ENCODE measurements at regions not wholly inside any gene's neighbourhood (a gene's known extent, or its start where the extent isn't known, plus 50 kb on each side); places are given as distances from the start of the nearest gene placed in this dataset.

GRCh38 chr9:104980039-104980654 is 52.2 kb upstream of the ABCA1 start:
- Histone ChIP-seq H3K4ac (ENCODE audit: low read depth, low read length) (no peak overlapping the region), H3K18ac (ENCODE audit: low read length) (no peak overlapping the region)
- WGBS (ENCODE audit: extremely low coverage, insufficient coverage, insufficient read length), result no CpG with 5 or more reads among the region's 5 CpGs

GRCh38 chr9:104981543-104982129 is 53.7 kb upstream of the ABCA1 start:
- Histone ChIP-seq H2BK120ac (ENCODE audit: insufficient read depth, low read length, poor library complexity) (no peak overlapping the region), H3K4ac (ENCODE audit: low read depth, low read length) (no peak overlapping the region), H4K12ac (ENCODE audit: low read depth, low read length) (no peak overlapping the region), H3K79me1 (ENCODE audit: low read length) (no peaks in the 10 kb centered on the region), H2AK5ac (ENCODE audit: low read length) (no peak overlapping the region), H2BK5ac (ENCODE audit: low read depth, low read length, poor library complexity) (no peak overlapping the region), H3K27me3 (ENCODE audit: insufficient read depth, low read length) (no peaks in the 10 kb centered on the region), H3K4me1 (ENCODE audit: control insufficient read depth in 1 of 2, insufficient read depth in 2 of 2, low read length in 2 of 2) (no peaks in the 10 kb centered on the region), H2BK12ac (ENCODE audit: low read length) (no peak overlapping the region), H3K4me3 (ENCODE audit: low read depth, low read length) (no peak overlapping the region), H3K18ac (ENCODE audit: low read length) (no peak overlapping the region), H3K9me3 (ENCODE audit: insufficient read depth, low read depth, low read length) (no peaks in the 10 kb centered on the region), H4K91ac (ENCODE audit: low read depth, low read length) (no peak overlapping the region), H3K27ac (ENCODE audit: low read depth, low read length) (no peak overlapping the region), H3K36me3 (ENCODE audit: control insufficient read depth in 1 of 2, insufficient read depth in 2 of 2, low read length in 2 of 2) (no peaks in the 10 kb centered on the region), H3K9ac (ENCODE audit: low read length) (no peak overlapping the region), H3K79me2 (ENCODE audit: control insufficient read depth, insufficient read depth, low read length, poor library complexity) (no peaks in the 10 kb centered on the region), H2AFZ (ENCODE audit: insufficient read depth, low read length, poor library complexity) (no peak overlapping the region), H4K8ac (ENCODE audit: low read depth, low read length) (no peak overlapping the region), H3K14ac (ENCODE audit: low read length) (no peak overlapping the region), H3K4me2 (ENCODE audit: low read length) (no peak overlapping the region), H3K23ac (ENCODE audit: low read length) (no peak overlapping the region)
- DNase-seq, result no peak
- WGBS (ENCODE audit: extremely low coverage, insufficient coverage, insufficient read length), result no CpG with 5 or more reads among the region's 8 CpGs

More at GRCh38 chr9:104980039-104980654, 52.2 kb upstream of the ABCA1 start:
- no peaks in the 10 kb centered on the region for H3K4me1 ChIP-seq (ENCODE audit: control insufficient read depth in 1 of 2, insufficient read depth in 2 of 2, low read length in 2 of 2)
- no peaks in the 10 kb centered on the region for H3K27me3 ChIP-seq (ENCODE audit: insufficient read depth, low read length)
- no peak for DNase-seq
- H3K4me2 ChIP-seq (ENCODE audit: low read length), result no peak overlapping the region
- H2AK5ac ChIP-seq (ENCODE audit: low read length), result no peak overlapping the region
- H3K9ac ChIP-seq (ENCODE audit: low read length), result no peak overlapping the region
- H2BK120ac ChIP-seq (ENCODE audit: insufficient read depth, low read length, poor library complexity), result no peak overlapping the region
- H3K36me3 ChIP-seq (ENCODE audit: control insufficient read depth in 1 of 2, insufficient read depth in 2 of 2, low read length in 2 of 2), result no peaks in the 10 kb centered on the region
- no peak overlapping the region for H4K8ac ChIP-seq (ENCODE audit: low read depth, low read length)
- no peak overlapping the region for H2AFZ ChIP-seq (ENCODE audit: insufficient read depth, low read length, poor library complexity)
- no peaks in the 10 kb centered on the region for H3K79me1 ChIP-seq (ENCODE audit: low read length)
- H3K23ac ChIP-seq (ENCODE audit: low read length), result no peak overlapping the region
- H2BK5ac ChIP-seq (ENCODE audit: low read depth, low read length, poor library complexity), result no peak overlapping the region
- no peak overlapping the region for H3K27ac ChIP-seq (ENCODE audit: low read depth, low read length)
- H3K14ac ChIP-seq (ENCODE audit: low read length), result no peak overlapping the region
- no peak overlapping the region for H3K4me3 ChIP-seq (ENCODE audit: low read depth, low read length)
- no peak overlapping the region for H2BK12ac ChIP-seq (ENCODE audit: low read length)
- no peaks in the 10 kb centered on the region for H3K9me3 ChIP-seq (ENCODE audit: insufficient read depth, low read depth, low read length)
- H4K12ac ChIP-seq (ENCODE audit: low read depth, low read length), result no peak overlapping the region
- H4K91ac ChIP-seq (ENCODE audit: low read depth, low read length), result no peak overlapping the region
- H3K79me2 ChIP-seq (ENCODE audit: control insufficient read depth, insufficient read depth, low read length, poor library complexity), result no peaks in the 10 kb centered on the region

- no peaks in the 10 kb centered on the region for H3K4me1 ChIP-seq (ENCODE audit: control insufficient read depth in 1 of 2, insufficient read depth in 2 of 2, low read length in 2 of 2)
- no peak overlapping the region for H3K18ac ChIP-seq (ENCODE audit: low read length)
- H3K9me3 ChIP-seq (ENCODE audit: insufficient read depth, low read depth, low read length), result no peaks in the 10 kb centered on the region
- no peak overlapping the region for H4K12ac ChIP-seq (ENCODE audit: low read depth, low read length)
- no peak overlapping the region for H3K27ac ChIP-seq (ENCODE audit: low read depth, low read length)
- H3K9ac ChIP-seq (ENCODE audit: low read length), result no peak overlapping the region
- no peak overlapping the region for H2AK5ac ChIP-seq (ENCODE audit: low read length)
- H3K4me2 ChIP-seq (ENCODE audit: low read length), result no peak overlapping the region
- no peak overlapping the region for H3K14ac ChIP-seq (ENCODE audit: low read length)
- H3K23ac ChIP-seq (ENCODE audit: low read length), result no peak overlapping the region
- no peak for DNase-seq
- H3K79me1 ChIP-seq (ENCODE audit: low read length), result no peaks in the 10 kb centered on the region
- H2BK12ac ChIP-seq (ENCODE audit: low read length), result no peak overlapping the region
- no peak overlapping the region for H3K4ac ChIP-seq (ENCODE audit: low read depth, low read length)
- no peak overlapping the region for H4K91ac ChIP-seq (ENCODE audit: low read depth, low read length)
- H2AFZ ChIP-seq (ENCODE audit: insufficient read depth, low read length, poor library complexity), result no peak overlapping the region
- H2BK5ac ChIP-seq (ENCODE audit: low read depth, low read length, poor library complexity), result no peak overlapping the region
- H2BK120ac ChIP-seq (ENCODE audit: insufficient read depth, low read length, poor library complexity), result no peak overlapping the region
- no peaks in the 10 kb centered on the region for H3K36me3 ChIP-seq (ENCODE audit: control insufficient read depth in 1 of 2, insufficient read depth in 2 of 2, low read length in 2 of 2)
- no CpG with 5 or more reads among the region's 3 CpGs for WGBS (ENCODE audit: extremely low coverage, insufficient coverage, insufficient read length)
- no peaks in the 10 kb centered on the region for H3K27me3 ChIP-seq (ENCODE audit: insufficient read depth, low read length)
- H4K8ac ChIP-seq (ENCODE audit: low read depth, low read length), result no peak overlapping the region
- H3K4me3 ChIP-seq (ENCODE audit: low read depth, low read length), result no peak overlapping the region
- H3K79me2 ChIP-seq (ENCODE audit: control insufficient read depth, insufficient read depth, low read length, poor library complexity), result no peaks in the 10 kb centered on the region
Observed at GRCh38 chr9:104982543-104982942, 54.6 kb upstream of the ABCA1 start.

DNA sequence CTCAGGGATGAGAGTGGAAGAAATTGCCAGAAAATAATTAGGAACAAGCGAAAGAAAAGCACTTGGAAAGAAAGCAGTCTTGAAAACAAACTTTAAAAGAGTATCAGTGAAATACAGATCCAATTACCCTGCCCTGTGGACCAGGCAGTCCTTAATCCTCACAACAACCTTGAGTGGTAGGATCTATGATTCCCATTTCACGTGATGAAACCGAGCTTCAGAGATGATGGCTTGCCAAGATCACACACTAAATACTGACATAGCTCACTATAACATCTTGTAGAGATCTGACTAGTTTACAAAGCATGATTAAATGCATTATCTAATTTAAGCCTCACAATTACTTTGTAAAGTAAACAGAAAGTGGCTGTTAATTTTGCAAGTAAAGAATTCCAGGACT is 55.5 kb upstream of the ABCA1 start:
- no peak overlapping the region for H3K4ac ChIP-seq (ENCODE audit: low read depth, low read length)
- no peak overlapping the region for H2AFZ ChIP-seq (ENCODE audit: insufficient read depth, low read length, poor library complexity)
- H3K23ac ChIP-seq (ENCODE audit: low read length), result no peak overlapping the region
- H2BK12ac ChIP-seq (ENCODE audit: low read length), result no peak overlapping the region
- no peak overlapping the region for H3K14ac ChIP-seq (ENCODE audit: low read length)
- H3K18ac ChIP-seq (ENCODE audit: low read length), result no peak overlapping the region
- H3K4me2 ChIP-seq (ENCODE audit: low read length), result no peak overlapping the region
- H3K9me3 ChIP-seq (ENCODE audit: insufficient read depth, low read depth, low read length), result no peaks in the 10 kb centered on the region
- no peak overlapping the region for H2BK120ac ChIP-seq (ENCODE audit: insufficient read depth, low read length, poor library complexity)
- H3K79me1 ChIP-seq (ENCODE audit: low read length), result no peaks in the 10 kb centered on the region
- H2BK5ac ChIP-seq (ENCODE audit: low read depth, low read length, poor library complexity), result no peak overlapping the region
- no peaks in the 10 kb centered on the region for H3K36me3 ChIP-seq (ENCODE audit: control insufficient read depth in 1 of 2, insufficient read depth in 2 of 2, low read length in 2 of 2)
- WGBS (ENCODE audit: extremely low coverage, insufficient coverage, insufficient read length), result no CpG with 5 or more reads among the region's 3 CpGs
- no peaks in the 10 kb centered on the region for H3K4me1 ChIP-seq (ENCODE audit: control insufficient read depth in 1 of 2, insufficient read depth in 2 of 2, low read length in 2 of 2)
- H4K12ac ChIP-seq (ENCODE audit: low read depth, low read length), result no peak overlapping the region
- no peak overlapping the region for H4K8ac ChIP-seq (ENCODE audit: low read depth, low read length)
- no peak overlapping the region for H3K27ac ChIP-seq (ENCODE audit: low read depth, low read length)
- DNase-seq, result no peak
- no peaks in the 10 kb centered on the region for H3K79me2 ChIP-seq (ENCODE audit: control insufficient read depth, insufficient read depth, low read length, poor library complexity)
- no peak overlapping the region for H3K4me3 ChIP-seq (ENCODE audit: low read depth, low read length)
- H2AK5ac ChIP-seq (ENCODE audit: low read length), result no peak overlapping the region
- no peaks in the 10 kb centered on the region for H3K27me3 ChIP-seq (ENCODE audit: insufficient read depth, low read length)
- H3K9ac ChIP-seq (ENCODE audit: low read length), result no peak overlapping the region
- H4K91ac ChIP-seq (ENCODE audit: low read depth, low read length), result no peak overlapping the region
